DOHH2 (cell line): ENCODE measurements at regions not wholly inside any gene's neighbourhood (a gene's known extent, or its start where the extent isn't known, plus 50 kb on each side); places are given as distances from the start of the nearest gene placed in this dataset.
"Not testable (repeated sequence)": the region's sequence is repeated elsewhere in the genome, so short reads cannot be mapped to it uniquely, and the experiment has no call there.

ENCODE experiments used
- H3F3A ChIP-seq: fragments of 200-600 bp; sonication (generic), shearing (Covaris generic); 2 replicates; pipeline ENCODE4 v1.6.0; 2016; ENCODE audit warnings: antibody characterized with exemption, mild to moderate bottlenecking; ENCODE audit not compliant: control insufficient read depth, insufficient read depth
- H3K27ac ChIP-seq: fragments of 200-600 bp; sonication (generic); 2 replicates; pipeline ENCODE4 v1.5.1; 2014; ENCODE audit warnings: low read depth, mild to moderate bottlenecking, low read length, moderate library complexity
- H3K27me3 ChIP-seq: fragments of 200-600 bp; sonication (generic); 2 replicates; pipeline ENCODE4 v1.6.1; 2014; ENCODE audit warnings: mild to moderate bottlenecking, low read length, mixed read lengths; ENCODE audit not compliant: control insufficient read depth
- H3K36me3 ChIP-seq: fragments of 200-600 bp; sonication (generic); 2 replicates; pipeline ENCODE4 v1.6.1; 2014; ENCODE audit warnings: mild to moderate bottlenecking, low read length, moderate library complexity, mixed read lengths; ENCODE audit not compliant: control insufficient read depth
- H3K4me1 ChIP-seq: fragments of 200-600 bp; sonication (generic); 2 replicates; pipeline ENCODE4 v1.6.1; 2014; ENCODE audit warnings: mild to moderate bottlenecking, low read length, mixed read lengths; ENCODE audit not compliant: control insufficient read depth
- H3K4me2 ChIP-seq: fragments of 200-600 bp; sonication (generic); 2 replicates; pipeline ENCODE4 v1.6.0; 2014; ENCODE audit warnings: mild to moderate bottlenecking, low read length, moderate library complexity
- H3K4me3 ChIP-seq: fragments of 200-600 bp; sonication (generic); 2 replicates; pipeline ENCODE4 v1.5.1; 2014; ENCODE audit warnings: mild to moderate bottlenecking, low read length, mixed read lengths
- H3K79me2 ChIP-seq: fragments of 200-600 bp; sonication (generic); 2 replicates; pipeline ENCODE4 v1.6.1; 2014; ENCODE audit warnings: mild to moderate bottlenecking, low read length, mixed read lengths; ENCODE audit not compliant: control insufficient read depth
- H3K9me2 ChIP-seq: fragments of 200-600 bp; sonication (generic); replicated peaks from 2 replicates; pipeline ENCODE4 v1.6.1; 2014; ENCODE audit warnings: mild to moderate bottlenecking, low read length, mixed read lengths; ENCODE audit not compliant: control insufficient read depth
- H3K9me3 ChIP-seq: fragments of 200-600 bp; sonication (generic); 2 replicates; pipeline ENCODE4 v1.6.1; 2014; ENCODE audit warnings: antibody characterized with exemption, low read length, mixed read lengths; ENCODE audit not compliant: control insufficient read depth, insufficient read depth
- H4K20me1 ChIP-seq: fragments of 200-600 bp; sonication (generic); 2 replicates; pipeline ENCODE4 v1.6.0; 2014; ENCODE audit warnings: low read depth, mild to moderate bottlenecking, antibody characterized with exemption, low read length, moderate library complexity; ENCODE audit not compliant: control insufficient read depth, insufficient read depth

GRCh38 chr15:20473465-20473864, 68.1 kb downstream of the GOLGA6L6 start:
- not testable (repeated sequence) for H4K20me1 ChIP-seq, H3K4me3 ChIP-seq, H3K27me3 ChIP-seq, H3K9me2 ChIP-seq, H3K9me3 ChIP-seq, H3K36me3 ChIP-seq, H3K27ac ChIP-seq, H3F3A ChIP-seq, H3K4me2 ChIP-seq, H3K4me1 ChIP-seq, H3K79me2 ChIP-seq

- not testable (repeated sequence) for H3K9me2 ChIP-seq, H3K4me3 ChIP-seq, H4K20me1 ChIP-seq, H3K9me3 ChIP-seq, H3K27me3 ChIP-seq, H3K4me2 ChIP-seq, H3F3A ChIP-seq, H3K4me1 ChIP-seq, H3K79me2 ChIP-seq, H3K27ac ChIP-seq, H3K36me3 ChIP-seq
Measured at GRCh38 chr15:20472983-20473382, 68.6 kb downstream of the GOLGA6L6 start.

GRCh38 chr15:20470810-20471209, 70.8 kb downstream of the GOLGA6L6 start:
- H4K20me1 ChIP-seq, H3K9me3 ChIP-seq, H3K4me2 ChIP-seq, H3K4me1 ChIP-seq, H3K79me2 ChIP-seq, H3K27ac ChIP-seq, H3K9me2 ChIP-seq, H3F3A ChIP-seq, H3K4me3 ChIP-seq, H3K27me3 ChIP-seq, H3K36me3 ChIP-seq: not testable (repeated sequence)

GRCh38 chr15:20441138-20441537, 100.5 kb downstream of the GOLGA6L6 start:
- not testable (repeated sequence) for H3F3A ChIP-seq, H3K9me2 ChIP-seq, H3K4me1 ChIP-seq

GRCh38 chr15:20440390-20440789, 101.2 kb downstream of the GOLGA6L6 start:
- H3K36me3 ChIP-seq, H3K79me2 ChIP-seq, H4K20me1 ChIP-seq, H3K27me3 ChIP-seq, H3K27ac ChIP-seq, H3K4me3 ChIP-seq, H3K4me2 ChIP-seq, H3K4me1 ChIP-seq, H3F3A ChIP-seq, H3K9me2 ChIP-seq, H3K9me3 ChIP-seq: not testable (repeated sequence)

More at GRCh38 chr15:20441138-20441537, 100.5 kb downstream of the GOLGA6L6 start:
- not testable (repeated sequence) for H4K20me1 ChIP-seq, H3K27ac ChIP-seq, H3K36me3 ChIP-seq, H3K27me3 ChIP-seq, H3K4me3 ChIP-seq, H3K4me2 ChIP-seq, H3K9me3 ChIP-seq, H3K79me2 ChIP-seq

GRCh38 chr15:20439111-20439510, 102.5 kb downstream of the GOLGA6L6 start:
- not testable (repeated sequence) for H3K4me3 ChIP-seq, H3K27ac ChIP-seq, H3K4me2 ChIP-seq, H4K20me1 ChIP-seq, H3F3A ChIP-seq, H3K79me2 ChIP-seq, H3K9me2 ChIP-seq, H3K4me1 ChIP-seq, H3K36me3 ChIP-seq, H3K27me3 ChIP-seq, H3K9me3 ChIP-seq

- not testable (repeated sequence) for H3K27ac ChIP-seq, H3K27me3 ChIP-seq
Measured at GRCh38 chr15:20438255-20438654, 103.3 kb downstream of the GOLGA6L6 start.

GRCh38 chr15:20433468-20433867, 108.1 kb downstream of the GOLGA6L6 start:
- not testable (repeated sequence) for H3K4me1 ChIP-seq, H3K9me2 ChIP-seq, H3K27me3 ChIP-seq, H3F3A ChIP-seq, H3K4me3 ChIP-seq, H3K27ac ChIP-seq, H3K36me3 ChIP-seq, H4K20me1 ChIP-seq, H3K79me2 ChIP-seq, H3K9me3 ChIP-seq, H3K4me2 ChIP-seq

More at GRCh38 chr15:20438255-20438654, 103.3 kb downstream of the GOLGA6L6 start:
- H3K4me3 ChIP-seq, H4K20me1 ChIP-seq, H3K36me3 ChIP-seq, H3K9me2 ChIP-seq, H3F3A ChIP-seq, H3K79me2 ChIP-seq, H3K4me2 ChIP-seq, H3K9me3 ChIP-seq, H3K4me1 ChIP-seq: not testable (repeated sequence)

- H3K36me3 ChIP-seq, H3K27ac ChIP-seq, H3K4me2 ChIP-seq, H3K4me1 ChIP-seq, H3F3A ChIP-seq, H3K4me3 ChIP-seq, H4K20me1 ChIP-seq, H3K9me2 ChIP-seq, H3K27me3 ChIP-seq, H3K79me2 ChIP-seq, H3K9me3 ChIP-seq: not testable (repeated sequence)
Measured at GRCh38 chr15:20430495-20430894, 111.1 kb downstream of the GOLGA6L6 start.
